DMS 273 treated with DMSO at 0.1 percent for 48 hours (cell line): ENCODE measurements at regions not wholly inside any gene's neighbourhood (a gene's known extent, or its start where the extent isn't known, plus 50 kb on each side); places are given as distances from the start of the nearest gene placed in this dataset.
"Not testable (repeated sequence)": the region's sequence is repeated elsewhere in the genome, so short reads cannot be mapped to it uniquely, and the experiment has no call there.

Experiments
- DNase-seq: peaks from one replicate; lab custom pipeline; 2025; lab: John Stamatoyannopoulos, UW

GRCh38 chr13:87982400-87982799 lies 311.2 kb downstream of the SLITRK5 start:
- no peak for DNase-seq

- no peak for DNase-seq
Measured at GRCh38 chr13:87986639-87987250, 315.6 kb downstream of the SLITRK5 start.

DNA sequence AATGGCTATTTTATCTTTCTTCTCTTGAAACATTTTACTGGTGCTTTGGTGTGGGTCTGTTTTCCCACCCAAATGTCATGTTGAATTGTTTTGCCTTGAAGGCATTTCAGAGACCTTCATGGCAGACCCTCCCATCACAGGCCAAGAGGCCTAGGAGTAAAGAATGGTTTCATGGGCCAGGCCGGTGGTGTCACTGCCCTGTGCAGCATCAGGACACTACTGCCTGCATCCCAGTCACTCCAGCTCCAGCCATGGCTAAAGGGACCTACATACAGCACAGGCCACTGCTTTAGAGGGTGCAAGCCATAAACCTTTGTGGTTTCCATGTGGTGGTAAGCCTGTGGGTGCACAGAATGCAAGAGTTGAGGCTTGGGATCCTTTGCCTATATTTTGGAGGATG lies 326.9 kb downstream of the SLITRK5 start:
- DNase-seq: no peak

- DNase-seq: no peak
Measured at GRCh38 chr13:87999240-87999700, 328.1 kb downstream of the SLITRK5 start.

GRCh38 chr13:87999788-88000187 lies 328.6 kb downstream of the SLITRK5 start:
- no peak for DNase-seq

GRCh38 chr13:88000239-88000638 lies 329.1 kb downstream of the SLITRK5 start:
- DNase-seq: no peak

GRCh38 chr13:88000787-88001186 lies 329.6 kb downstream of the SLITRK5 start:
- DNase-seq: no peak

- DNase-seq: no peak
Measured at GRCh38 chr13:88005188-88005587, 334.0 kb downstream of the SLITRK5 start.

DNA sequence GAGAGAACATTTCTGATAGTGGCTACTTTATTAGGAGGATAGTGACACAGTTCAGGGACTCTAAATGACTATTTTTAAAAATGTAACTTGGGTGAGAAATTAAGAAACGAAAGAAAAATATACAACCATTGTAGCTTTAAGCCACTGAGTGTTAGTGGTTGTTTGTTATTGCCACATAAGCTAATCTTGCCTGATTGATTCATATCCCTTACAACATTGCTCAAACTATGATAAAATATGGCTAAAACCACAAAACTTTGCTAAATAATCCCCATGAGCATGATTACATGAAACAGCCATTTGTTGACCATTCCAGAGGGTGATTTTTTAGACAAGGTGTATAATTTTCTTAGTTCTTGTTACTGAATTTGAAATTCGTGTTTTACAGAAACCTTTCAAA lies 343.4 kb downstream of the SLITRK5 start:
- DNase-seq: no peak

DNA sequence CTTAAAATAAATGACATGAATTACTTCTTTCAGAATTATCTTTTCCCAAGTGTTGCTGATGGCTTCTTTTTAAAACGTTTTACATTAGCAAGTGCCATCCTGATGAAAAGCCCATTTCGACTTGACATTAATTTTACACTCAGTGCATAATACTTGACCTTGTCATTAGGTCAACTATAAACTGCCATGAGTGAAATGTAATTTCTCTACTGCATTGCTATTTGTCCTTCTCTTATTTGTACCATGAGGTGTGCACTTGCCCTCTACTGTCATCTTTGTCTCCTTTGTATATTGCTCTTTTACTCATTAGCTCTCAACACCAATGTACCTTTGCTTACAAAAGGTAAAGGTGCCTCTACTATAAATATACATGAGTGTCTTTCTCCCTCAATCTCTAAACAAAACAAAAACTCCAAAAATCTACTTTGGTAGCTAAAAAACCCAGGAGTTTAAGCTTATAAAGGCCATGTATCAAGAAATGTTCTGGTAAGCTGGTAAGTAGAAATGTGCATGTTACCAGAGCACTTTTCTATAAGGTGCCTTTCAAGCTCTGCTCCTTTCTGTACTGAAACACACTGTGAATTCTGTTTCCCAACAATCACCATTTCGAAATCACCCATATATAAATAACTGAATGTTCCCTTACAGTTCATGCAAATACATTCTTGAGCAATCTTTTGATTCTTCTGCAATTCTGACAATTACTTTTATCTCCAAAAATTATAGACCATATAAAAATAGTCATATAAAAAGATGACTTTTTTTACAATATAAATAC lies 351.4 kb downstream of the SLITRK5 start:
- DNase-seq: no peak

DNA sequence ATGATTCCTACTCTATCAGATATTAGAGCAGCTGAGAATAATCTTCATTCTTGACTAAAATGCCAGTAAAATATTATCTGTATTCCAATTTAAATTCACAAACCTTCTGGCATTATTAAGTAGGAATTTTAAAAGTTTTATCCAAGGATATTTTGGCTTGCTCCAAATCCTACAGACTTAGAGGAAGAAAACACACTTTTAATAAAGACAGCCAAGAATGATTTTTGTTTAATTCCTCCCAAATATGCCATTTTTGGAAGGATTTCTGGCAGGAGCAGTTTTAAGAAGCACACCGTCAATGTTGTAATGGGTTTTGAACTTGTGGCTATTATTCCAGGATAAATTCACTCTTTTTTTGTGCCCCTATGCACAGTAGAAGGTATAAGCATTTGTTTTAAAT lies 355.1 kb downstream of the SLITRK5 start:
- DNase-seq: no peak

DNA sequence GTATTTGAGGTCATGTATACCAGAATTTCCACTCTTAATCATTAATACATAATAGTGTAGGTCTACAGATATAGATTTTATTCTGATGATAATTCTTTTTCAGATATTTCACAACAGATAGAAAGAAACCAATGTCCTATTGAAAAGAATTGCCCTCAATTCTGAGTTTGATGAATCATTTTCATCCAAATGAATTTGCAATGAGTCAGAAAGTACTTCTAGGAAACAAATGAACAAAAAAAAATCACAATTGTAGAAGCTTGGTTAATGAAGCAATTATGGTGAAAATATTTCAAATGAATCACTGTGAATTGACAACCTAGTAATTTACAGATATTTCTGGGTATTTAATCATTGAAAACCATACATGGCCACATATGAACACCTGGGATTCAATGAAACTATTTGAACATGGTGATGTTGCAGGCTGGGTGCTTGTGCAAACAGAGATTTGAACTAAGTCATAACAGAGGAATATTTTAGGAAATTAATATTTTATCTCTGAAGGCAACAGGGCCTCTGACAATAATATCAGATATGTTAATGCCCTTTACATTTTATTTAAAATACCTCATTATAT lies 360.9 kb downstream of the SLITRK5 start:
- no peak for DNase-seq

DNA sequence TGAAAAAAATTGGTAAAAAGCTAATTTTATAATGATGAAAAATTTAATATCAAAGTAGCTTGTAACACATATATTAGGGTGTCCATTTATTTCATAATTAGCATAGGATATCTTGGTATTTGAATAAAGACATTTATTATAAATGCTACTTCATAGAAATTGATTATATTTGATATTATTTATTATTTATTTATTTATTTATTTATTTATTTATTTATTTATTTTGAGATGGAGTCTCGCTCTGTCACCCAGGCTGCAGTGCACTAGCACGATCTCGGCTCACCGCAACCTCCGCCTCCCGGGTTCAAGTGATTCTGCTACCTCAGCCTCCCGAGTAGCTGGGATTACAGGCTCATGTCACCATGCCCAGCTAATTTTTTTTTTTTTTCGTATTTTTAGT lies 365.0 kb downstream of the SLITRK5 start:
- not testable (repeated sequence) for DNase-seq

DNA sequence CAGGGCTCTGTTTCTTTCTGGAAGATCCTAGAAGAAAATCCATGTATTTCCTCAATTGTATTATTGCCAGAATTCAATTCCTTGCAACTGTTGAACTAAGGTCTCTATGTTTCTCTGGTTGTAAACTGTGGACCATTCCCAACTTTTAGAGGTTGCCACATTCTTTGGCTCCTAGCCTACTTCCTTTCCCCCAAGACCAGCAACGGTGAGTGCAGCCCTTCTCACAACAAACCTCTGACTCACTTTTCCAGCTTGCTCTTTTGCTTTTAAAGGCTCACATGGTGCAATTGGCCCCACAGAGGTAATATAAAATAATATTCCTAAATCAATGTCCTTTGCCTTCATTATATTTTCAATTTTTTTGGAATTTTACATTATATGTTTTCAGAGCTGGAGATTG lies 371.3 kb downstream of the SLITRK5 start:
- DNase-seq: no peak

DNA sequence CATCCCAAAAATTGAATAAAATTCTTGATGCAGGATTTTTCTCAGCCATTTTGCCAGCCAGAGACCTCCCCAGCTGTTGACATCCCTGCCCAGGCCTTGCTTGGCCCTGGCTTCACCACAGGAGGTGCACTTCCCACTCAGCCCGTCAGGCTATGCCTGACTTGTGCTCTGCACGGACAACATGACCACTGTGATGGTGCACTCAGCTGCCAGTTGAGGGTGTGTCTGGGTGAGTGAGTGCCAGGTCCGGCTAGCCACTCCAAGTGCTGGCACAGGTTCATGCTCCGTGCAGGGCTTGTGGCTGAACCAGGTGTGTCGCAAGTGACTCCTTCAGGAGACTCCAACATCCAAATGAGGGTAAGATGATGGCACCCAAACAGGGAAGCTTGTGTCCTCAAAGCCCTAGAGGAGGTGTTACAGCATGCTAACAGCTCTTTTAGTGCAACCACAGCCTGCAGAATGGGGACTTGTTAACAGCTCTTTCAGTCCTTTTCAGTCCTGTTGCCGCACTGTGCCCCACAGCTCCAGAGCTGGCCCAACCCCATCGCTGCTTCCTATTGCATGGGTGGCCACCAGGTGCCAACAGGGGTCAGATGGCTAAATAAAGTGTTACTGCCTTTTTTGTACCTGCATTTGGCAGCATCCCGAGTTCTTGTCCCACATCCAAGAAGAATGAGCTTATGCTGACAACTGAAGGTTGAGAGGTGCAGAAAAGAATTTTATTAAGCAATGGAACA lies 380.7 kb downstream of the SLITRK5 start:
- DNase-seq: no peak

GRCh38 chr13:88063741-88064140 lies 392.6 kb downstream of the SLITRK5 start:
- DNase-seq: no peak

DNA sequence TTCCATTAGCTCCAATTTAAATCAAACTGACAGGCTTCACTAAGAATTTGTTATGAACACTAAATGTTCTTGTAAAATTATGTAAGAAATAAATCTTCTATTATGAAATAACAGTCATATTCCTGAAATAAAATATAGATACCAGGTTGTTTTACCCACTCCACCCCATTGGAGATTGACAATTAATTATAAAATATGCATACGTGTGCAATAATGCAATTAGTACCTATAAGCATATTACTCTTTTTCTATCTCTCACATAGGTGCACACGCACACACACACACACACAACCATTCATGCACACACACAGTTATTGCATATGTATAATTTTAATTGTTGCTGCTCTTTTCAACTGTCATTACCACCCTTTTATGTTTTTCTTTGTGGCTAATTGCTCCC lies 395.7 kb downstream of the SLITRK5 start:
- no peak for DNase-seq

DNA sequence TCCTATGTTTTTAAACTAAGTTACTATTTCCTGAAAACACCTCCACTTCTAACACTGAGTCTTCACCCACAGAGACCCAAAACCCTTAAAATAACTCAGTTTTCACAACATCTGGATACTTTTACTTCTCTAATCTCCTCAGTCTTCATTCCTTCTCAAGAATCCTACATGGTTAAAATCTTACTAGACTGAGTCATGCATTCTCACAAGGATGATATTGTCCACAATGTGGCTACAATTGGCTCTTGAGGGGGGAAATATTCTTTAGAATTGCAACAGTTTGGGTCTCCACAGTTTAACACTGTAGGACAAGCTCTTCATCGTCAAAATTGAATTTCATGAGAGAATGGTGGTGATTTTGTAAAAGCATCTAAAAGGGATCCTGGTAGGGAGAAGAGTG lies 397.1 kb downstream of the SLITRK5 start:
- no peak for DNase-seq

GRCh38 chr13:88068975-88069374 lies 397.8 kb downstream of the SLITRK5 start:
- no peak for DNase-seq

- DNase-seq: no peak
Measured at GRCh38 chr13:88071371-88071770, 400.2 kb downstream of the SLITRK5 start.

DNA sequence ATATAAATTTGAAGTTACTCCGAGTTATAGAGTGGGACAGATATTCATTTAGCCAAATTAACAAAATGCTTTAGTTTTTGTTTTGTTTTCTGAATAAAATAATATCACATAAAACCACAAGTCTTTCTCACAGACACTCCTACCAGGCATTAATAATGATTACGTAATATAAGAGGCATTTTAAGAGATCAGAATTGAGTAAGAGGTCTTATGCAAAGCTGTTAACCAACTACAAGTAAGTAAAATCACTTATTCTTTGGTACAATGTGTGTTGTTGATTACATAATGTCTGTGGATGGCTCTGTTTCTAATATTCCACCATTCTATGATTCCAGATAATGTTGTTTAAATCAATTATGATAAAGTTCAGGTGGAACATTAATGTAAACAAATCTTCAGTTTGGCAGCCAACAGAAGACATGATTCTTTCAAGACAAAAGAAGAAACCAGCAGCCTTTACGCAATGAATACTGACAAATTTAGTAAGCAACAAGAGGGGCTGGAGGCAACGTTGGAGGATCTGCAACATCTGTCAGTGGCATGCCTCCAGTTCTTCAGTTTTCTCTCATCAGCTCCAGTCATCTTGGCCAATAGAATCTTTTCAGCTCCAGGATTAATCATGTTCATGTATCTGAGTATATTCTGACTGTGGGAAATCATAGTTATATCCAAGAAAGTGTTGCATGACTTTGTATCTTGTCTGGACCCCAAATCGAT lies 403.8 kb downstream of the SLITRK5 start:
- no peak for DNase-seq

DNA sequence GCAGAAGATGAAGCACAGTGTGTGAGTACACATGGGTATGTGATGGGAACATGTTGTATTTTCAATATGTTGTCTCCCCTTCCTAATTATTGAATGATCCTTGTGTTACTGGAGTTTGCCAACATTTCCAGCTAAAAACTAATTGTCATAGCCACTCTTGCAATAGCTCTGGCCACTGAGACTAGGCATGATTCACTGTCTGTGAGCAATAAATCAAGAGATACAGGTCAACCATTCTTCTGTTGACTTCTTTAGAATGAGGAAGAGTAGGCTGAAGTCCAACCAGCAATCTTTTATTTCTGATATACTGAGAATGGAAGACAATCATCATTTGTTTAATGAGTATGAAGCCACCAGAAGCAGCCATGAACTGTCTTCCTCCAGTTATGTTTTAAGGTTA lies 413.9 kb downstream of the SLITRK5 start:
- no peak for DNase-seq
